ENCODE measurements at regions not wholly inside any gene's neighbourhood (a gene's known extent, or its start where the extent isn't known, plus 50 kb on each side); places are given as distances from the start of the nearest gene placed in this dataset.

GRCh38 chr2:156695595-156695994 lies 259.4 kb downstream of the GPD2 start:
- TF ChIP-seq, protein P1, sequence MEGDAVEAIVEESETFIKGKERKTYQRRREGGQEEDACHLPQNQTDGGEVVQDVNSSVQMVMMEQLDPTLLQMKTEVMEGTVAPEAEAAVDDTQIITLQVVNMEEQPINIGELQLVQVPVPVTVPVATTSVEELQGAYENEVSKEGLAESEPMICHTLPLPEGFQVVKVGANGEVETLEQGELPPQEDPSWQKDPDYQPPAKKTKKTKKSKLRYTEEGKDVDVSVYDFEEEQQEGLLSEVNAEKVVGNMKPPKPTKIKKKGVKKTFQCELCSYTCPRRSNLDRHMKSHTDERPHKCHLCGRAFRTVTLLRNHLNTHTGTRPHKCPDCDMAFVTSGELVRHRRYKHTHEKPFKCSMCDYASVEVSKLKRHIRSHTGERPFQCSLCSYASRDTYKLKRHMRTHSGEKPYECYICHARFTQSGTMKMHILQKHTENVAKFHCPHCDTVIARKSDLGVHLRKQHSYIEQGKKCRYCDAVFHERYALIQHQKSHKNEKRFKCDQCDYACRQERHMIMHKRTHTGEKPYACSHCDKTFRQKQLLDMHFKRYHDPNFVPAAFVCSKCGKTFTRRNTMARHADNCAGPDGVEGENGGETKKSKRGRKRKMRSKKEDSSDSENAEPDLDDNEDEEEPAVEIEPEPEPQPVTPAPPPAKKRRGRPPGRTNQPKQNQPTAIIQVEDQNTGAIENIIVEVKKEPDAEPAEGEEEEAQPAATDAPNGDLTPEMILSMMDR (conservative IDR thresholded peaks at IDR 0.05), result no peak
- peaks cover 4% of the 10 kb centered on the region for H3K4me1 Mint-ChIP-seq (ENCODE audit: unreplicated experiment)
- DNase-seq (ENCODE audit: extremely low spot score, unreplicated experiment), result no peak
- H3K9me3 Mint-ChIP-seq, result no peaks in the 10 kb centered on the region
- H3K36me3 Mint-ChIP-seq, result no peaks in the 10 kb centered on the region
- H3K27me3 Mint-ChIP-seq, result no peaks in the 10 kb centered on the region
- H3K27ac Mint-ChIP-seq, result no peak overlapping the region
- no peak overlapping the region for H3K4me3 Mint-ChIP-seq

DNA sequence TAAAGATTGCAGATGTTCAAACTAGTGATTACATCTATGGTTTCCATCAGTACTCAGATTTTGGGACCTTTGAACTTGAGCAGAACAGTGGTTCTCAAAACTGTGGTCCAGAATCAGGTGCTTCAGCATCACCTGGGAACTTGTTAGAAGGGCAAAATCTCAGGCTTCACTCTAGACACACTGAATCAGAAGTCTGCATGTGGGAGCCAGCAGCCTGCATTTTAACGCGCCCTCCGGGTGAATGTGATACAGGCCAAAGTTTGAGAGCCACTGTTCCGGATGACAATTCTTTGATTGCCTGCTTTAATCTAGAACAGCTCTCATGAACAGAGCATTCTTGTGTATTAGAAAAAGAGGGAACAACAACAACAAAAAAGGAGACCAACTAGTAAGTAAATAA lies 261.7 kb downstream of the GPD2 start:
- Mint-ChIP-seq H3K27me3 (no peaks in the 10 kb centered on the region), H3K4me3 (no peak overlapping the region), H3K27ac (no peak overlapping the region), H3K4me1 (ENCODE audit: unreplicated experiment) (peaks cover 4% of the 10 kb centered on the region), H3K36me3 (no peaks in the 10 kb centered on the region), H3K9me3 (no peaks in the 10 kb centered on the region)
- TF ChIP-seq, protein P1 (conservative IDR thresholded peaks at IDR 0.05), result no peak
- DNase-seq (ENCODE audit: extremely low spot score, unreplicated experiment), result no peak

DNA sequence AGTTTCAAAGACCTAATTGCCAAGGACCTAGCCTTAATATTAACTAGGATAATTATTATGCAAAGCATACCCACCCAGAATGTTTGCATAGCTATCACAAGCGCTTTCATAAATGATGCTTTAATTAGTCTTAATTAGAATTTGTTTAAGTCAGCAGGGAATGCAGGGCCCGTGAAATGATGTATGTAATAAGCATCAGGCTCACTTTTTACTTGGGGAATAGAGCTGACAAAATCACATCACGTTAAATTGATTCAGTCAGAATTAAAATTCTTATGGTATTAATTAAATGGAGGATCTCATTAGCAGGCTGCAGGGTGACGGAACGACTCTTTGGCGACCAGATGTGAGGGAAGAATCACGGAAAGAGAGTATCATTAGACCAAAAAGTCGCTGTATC lies 264.5 kb downstream of the GPD2 start:
- Mint-ChIP-seq H3K4me1 (ENCODE audit: unreplicated experiment) (no peaks in the 10 kb centered on the region), H3K4me3 (no peak overlapping the region)

DNA sequence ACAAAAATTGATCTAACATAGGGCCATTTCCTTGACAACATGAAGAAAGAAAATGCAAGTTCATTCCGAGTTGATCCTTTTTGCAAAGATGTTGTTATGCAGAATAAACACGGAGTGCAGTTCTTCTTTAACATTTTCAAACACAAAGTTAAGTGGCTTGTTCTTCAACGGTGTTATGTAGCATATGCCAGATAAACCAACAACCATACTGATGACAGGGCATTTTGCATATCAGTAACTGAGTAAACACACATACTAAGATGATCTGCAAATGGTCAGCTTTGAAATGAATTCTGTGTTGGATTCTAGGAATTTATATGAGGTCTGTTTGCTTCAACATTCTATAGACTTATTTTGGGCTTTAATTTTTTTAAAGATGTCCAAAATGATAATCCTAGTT lies 266.4 kb downstream of the GPD2 start:
- no peaks in the 10 kb centered on the region for H3K4me1 Mint-ChIP-seq (ENCODE audit: unreplicated experiment)
- no peak overlapping the region for H3K4me3 Mint-ChIP-seq
- DNase-seq (ENCODE audit: extremely low spot score, unreplicated experiment), result no peak
- H3K27me3 Mint-ChIP-seq, result no peaks in the 10 kb centered on the region
- H3K27ac Mint-ChIP-seq, result no peak overlapping the region
- no peaks in the 10 kb centered on the region for H3K36me3 Mint-ChIP-seq
- TF ChIP-seq, protein P1 (conservative IDR thresholded peaks at IDR 0.05), result no peak
- no peaks in the 10 kb centered on the region for H3K9me3 Mint-ChIP-seq

More for the DNA sequence above, 264.5 kb downstream of the GPD2 start:
- Mint-ChIP-seq H3K27ac (no peak overlapping the region), H3K27me3 (no peaks in the 10 kb centered on the region), H3K9me3 (no peaks in the 10 kb centered on the region), H3K36me3 (no peaks in the 10 kb centered on the region)
- DNase-seq (ENCODE audit: extremely low spot score, unreplicated experiment), result no peak
- TF ChIP-seq, protein P1 (conservative IDR thresholded peaks at IDR 0.05), result no peak

- DNase-seq (ENCODE audit: extremely low spot score, unreplicated experiment), result no peak
- Mint-ChIP-seq H3K36me3 (no peaks in the 10 kb centered on the region), H3K4me3 (no peak overlapping the region), H3K4me1 (ENCODE audit: unreplicated experiment) (no peaks in the 10 kb centered on the region), H3K27ac (no peak overlapping the region), H3K9me3 (no peaks in the 10 kb centered on the region), H3K27me3 (no peaks in the 10 kb centered on the region)
- TF ChIP-seq, protein P1 (conservative IDR thresholded peaks at IDR 0.05), result no peak
These were observed 267.5 kb downstream of the GPD2 start for GRCh38 chr2:156703642-156704041.

- Mint-ChIP-seq H3K27me3 (no peaks in the 10 kb centered on the region), H3K9me3 (no peaks in the 10 kb centered on the region), H3K36me3 (no peaks in the 10 kb centered on the region), H3K4me1 (ENCODE audit: unreplicated experiment) (no peaks in the 10 kb centered on the region), H3K4me3 (no peak overlapping the region), H3K27ac (no peak overlapping the region)
- TF ChIP-seq, protein P1 (conservative IDR thresholded peaks at IDR 0.05), result no peak
- DNase-seq (ENCODE audit: extremely low spot score, unreplicated experiment), result no peak
These were observed 268.0 kb downstream of the GPD2 start for GRCh38 chr2:156704132-156704531.
